GM23338 (cell line): ENCODE measurements at regions not wholly inside any gene's neighbourhood (a gene's known extent, or its start where the extent isn't known, plus 50 kb on each side); places are given as distances from the start of the nearest gene placed in this dataset.

ENCODE experiments used
- ATAC-seq: fragments of 200-7000 bp; cut with Tn5 transposase; 3 replicates; pipeline ENCODE4 v1.9.1; 2020
- DNase-seq: peaks from one replicate; pipeline ENCODE4 v3.0.0-alpha.2; 2015; ENCODE audit warnings: low spot score
- H2AFZ ChIP-seq: fragments of 200-600 bp; sonication (generic); 2 replicates; pipeline ENCODE4 v1.8.0; 2016; ENCODE audit warnings: antibody characterized with exemption, mild to moderate bottlenecking, moderate library complexity
- H3F3A ChIP-seq: fragments of 200-600 bp; sonication (generic); replicated peaks from 2 replicates; pipeline ENCODE4 v1.8.0; 2017; ENCODE audit warnings: antibody characterized with exemption, mixed run types, low read depth
- H3K27ac ChIP-seq: fragments of 200-600 bp; sonication (generic); 2 replicates; pipeline ENCODE4 v1.6.1; 2016; ENCODE audit warnings: low read depth
- H3K27me3 ChIP-seq: fragments of 200-600 bp; sonication (generic); 2 replicates; pipeline ENCODE4 v1.8.0; 2016; ENCODE audit warnings: mild to moderate bottlenecking, mixed run types, moderate library complexity; ENCODE audit not compliant: insufficient read depth
- H3K36me3 ChIP-seq: fragments of 200-600 bp; sonication (generic); 2 replicates; pipeline ENCODE4 v1.8.0; 2016; ENCODE audit warnings: mild to moderate bottlenecking; ENCODE audit not compliant: insufficient read depth
- H3K4me1 ChIP-seq: fragments of 200-600 bp; sonication (generic); 2 replicates; pipeline ENCODE4 v1.8.0; 2016; ENCODE audit warnings: mild to moderate bottlenecking, moderate library complexity; ENCODE audit not compliant: insufficient read depth
- H3K4me2 ChIP-seq: fragments of 200-600 bp; sonication (generic); 2 replicates; pipeline ENCODE4 v1.7.1; 2017; ENCODE audit warnings: mixed run types
- H3K4me3 ChIP-seq: fragments of 200-600 bp; sonication (generic); 2 replicates; pipeline ENCODE4 v1.6.1; 2016; ENCODE audit warnings: mixed run types
- H3K79me2 ChIP-seq: fragments of 200-600 bp; sonication (generic); replicated peaks from 2 replicates; pipeline ENCODE4 v1.8.0; 2017; ENCODE audit warnings: mild to moderate bottlenecking; ENCODE audit not compliant: insufficient read depth
- H3K9me2 ChIP-seq: fragments of 200-600 bp; sonication (generic); 2 replicates; pipeline ENCODE4 v1.8.0; 2017; ENCODE audit not compliant: insufficient read depth
- H4K20me1 ChIP-seq: fragments of 200-600 bp; sonication (generic); replicated peaks from 2 replicates; pipeline ENCODE4 v1.8.0; 2017; ENCODE audit warnings: mild to moderate bottlenecking; ENCODE audit not compliant: insufficient read depth
- H3K27ac Mint-ChIP-seq: 2 replicates; pipeline ENCODE4 v1.8.0; 2020; ENCODE audit warnings: inconsistent platforms, mild to moderate bottlenecking, moderate library complexity, mixed read lengths
- H3K27me3 Mint-ChIP-seq: 3 replicates; pipeline ENCODE4 v1.8.0; 2022; ENCODE audit warnings: low read depth, mild to moderate bottlenecking, moderate library complexity, mixed read lengths, inconsistent platforms; ENCODE audit not compliant: insufficient read depth, poor library complexity
- H3K36me3 Mint-ChIP-seq: 3 replicates; pipeline ENCODE4 v1.8.0; 2021; ENCODE audit warnings: low read depth, mild to moderate bottlenecking, inconsistent platforms, moderate library complexity, mixed read lengths
- H3K4me1 Mint-ChIP-seq: 3 replicates; pipeline ENCODE4 v1.8.0; 2020; ENCODE audit warnings: mild to moderate bottlenecking, inconsistent platforms, mixed read lengths
- H3K4me3 Mint-ChIP-seq: 3 replicates; pipeline ENCODE4 v1.8.0; 2021; ENCODE audit warnings: moderate library complexity, mild to moderate bottlenecking, inconsistent platforms, mixed read lengths
- H3K9me3 Mint-ChIP-seq: 3 replicates; pipeline ENCODE4 v1.8.0; 2020; ENCODE audit warnings: moderate library complexity, mild to moderate bottlenecking, inconsistent platforms, mixed read lengths
- CREB1 ChIP-seq: fragments of 250-450 bp; sonication (Bioruptor Pico); IDR thresholded peaks from 2 replicates; pipeline ENCODE4 v1.5.0; 2020; ENCODE audit warnings: low read depth, mild to moderate bottlenecking, moderate library complexity
- EZH2 ChIP-seq: fragments of 200-600 bp; sonication (generic); IDR thresholded peaks from one replicate; pipeline ENCODE4 v1.8.0; 2017; ENCODE audit warnings: antibody characterized with exemption, mild to moderate bottlenecking, low read depth; ENCODE audit not compliant: unreplicated experiment
- EZH2phosphoT487 ChIP-seq: fragments of 200-600 bp; sonication (generic); IDR thresholded peaks from one replicate; pipeline ENCODE4 v1.8.1; 2018; ENCODE audit warnings: antibody characterized with exemption; ENCODE audit not compliant: unreplicated experiment
- JUNB ChIP-seq: IDR thresholded peaks from one replicate; pipeline ENCODE4 v1.6.1; 2016; ENCODE audit warnings: antibody characterized with exemption; ENCODE audit not compliant: unreplicated experiment
- NANOG ChIP-seq: IDR thresholded peaks from 2 replicates; pipeline ENCODE4 v1.6.1; 2016; ENCODE audit warnings: antibody characterized with exemption, borderline replicate concordance
- POLR2AphosphoS5 ChIP-seq: IDR thresholded peaks from 2 replicates; pipeline ENCODE4 v1.6.1; 2016; ENCODE audit warnings: antibody characterized with exemption, low read depth
- STAT1 ChIP-seq: IDR thresholded peaks from one replicate; pipeline ENCODE4 v1.6.1; 2016; ENCODE audit warnings: antibody characterized with exemption; ENCODE audit not compliant: unreplicated experiment
- ZNF114 ChIP-seq: fragments of 250-450 bp; sonication (Bioruptor Pico); IDR thresholded peaks from 2 replicates; pipeline ENCODE4 v1.5.0; 2020; ENCODE audit warnings: mild to moderate bottlenecking, moderate library complexity
- ZNF331 ChIP-seq: fragments of 250-450 bp; sonication (Bioruptor Pico); IDR thresholded peaks from 2 replicates; pipeline ENCODE4 v1.5.0; 2020; ENCODE audit warnings: low read depth, mild to moderate bottlenecking, moderate library complexity
- TF ChIP-seq, protein P1 (sequence below): IDR thresholded peaks from one replicate; pipeline ENCODE4 v1.6.1; 2018; ENCODE audit warnings: antibody characterized with exemption; ENCODE audit not compliant: unreplicated experiment
- TF ChIP-seq, protein P2 (sequence below), 2 experiments: fragments of 200-600 bp in 1 of 2; sonication (generic) in 1 of 2; conservative IDR thresholded peaks; 2 replicates each; pipeline versions ENCODE4 v1.5.1 to v1.6.1; 2016 to 2017; ENCODE audit warnings: antibody characterized with exemption in 2 of 2, low read depth in 2 of 2, mild to moderate bottlenecking in 2 of 2, moderate library complexity in 1 of 2
- TF ChIP-seq, protein P3 (sequence below): IDR thresholded peaks from 2 replicates; pipeline ENCODE4 v1.6.1; 2016; ENCODE audit warnings: antibody characterized with exemption

DNA sequence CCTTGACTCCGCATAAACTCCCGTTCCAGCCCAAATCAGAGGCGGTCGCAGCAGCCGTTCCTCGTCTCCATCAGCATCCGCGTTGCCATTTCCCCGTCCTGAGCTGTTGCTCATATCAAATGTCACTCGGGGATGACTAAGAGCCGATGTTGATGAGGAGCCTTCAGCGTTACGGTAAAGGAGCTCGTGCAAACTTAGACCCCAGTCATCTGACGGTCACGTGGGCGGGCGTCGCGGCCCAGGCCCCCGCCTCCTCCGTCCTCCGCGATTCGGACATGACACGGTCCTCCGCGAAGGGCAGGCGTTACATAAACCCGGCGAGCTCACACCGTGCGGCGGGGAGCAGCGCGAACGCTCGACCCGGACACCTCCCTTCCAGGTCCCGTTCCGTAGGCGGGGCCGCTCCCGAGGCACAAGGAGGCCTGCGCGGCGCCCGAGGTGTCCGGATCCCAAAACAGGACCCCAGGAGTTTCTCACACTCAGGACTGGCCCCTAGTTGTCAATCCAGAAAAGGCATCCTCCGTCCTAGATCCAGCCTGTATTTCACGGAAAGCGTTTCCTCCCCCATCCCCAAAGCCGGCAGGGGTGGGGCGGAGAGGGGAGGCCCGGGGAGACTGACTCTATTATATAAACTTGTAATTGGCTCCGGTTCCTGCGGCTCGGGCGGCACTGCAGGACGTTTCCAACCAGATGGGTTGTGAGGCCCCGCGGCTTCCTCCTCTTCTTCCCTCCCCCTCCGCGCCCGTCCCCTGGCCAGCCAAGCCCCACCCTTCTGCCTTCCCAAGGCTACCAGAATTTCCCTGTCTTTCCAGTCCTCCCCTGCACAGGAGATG is 100.0 kb upstream of the IGF1R start (continued):
- TF ChIP-seq EZH2: no peak
- no peak for TF ChIP-seq EZH2phosphoT487
- TF ChIP-seq ZNF331: no peak
- peak; percentile 31; the same call in 1 of the 2 replicates for TF ChIP-seq POLR2AphosphoS5
- TF ChIP-seq, protein P1, sequence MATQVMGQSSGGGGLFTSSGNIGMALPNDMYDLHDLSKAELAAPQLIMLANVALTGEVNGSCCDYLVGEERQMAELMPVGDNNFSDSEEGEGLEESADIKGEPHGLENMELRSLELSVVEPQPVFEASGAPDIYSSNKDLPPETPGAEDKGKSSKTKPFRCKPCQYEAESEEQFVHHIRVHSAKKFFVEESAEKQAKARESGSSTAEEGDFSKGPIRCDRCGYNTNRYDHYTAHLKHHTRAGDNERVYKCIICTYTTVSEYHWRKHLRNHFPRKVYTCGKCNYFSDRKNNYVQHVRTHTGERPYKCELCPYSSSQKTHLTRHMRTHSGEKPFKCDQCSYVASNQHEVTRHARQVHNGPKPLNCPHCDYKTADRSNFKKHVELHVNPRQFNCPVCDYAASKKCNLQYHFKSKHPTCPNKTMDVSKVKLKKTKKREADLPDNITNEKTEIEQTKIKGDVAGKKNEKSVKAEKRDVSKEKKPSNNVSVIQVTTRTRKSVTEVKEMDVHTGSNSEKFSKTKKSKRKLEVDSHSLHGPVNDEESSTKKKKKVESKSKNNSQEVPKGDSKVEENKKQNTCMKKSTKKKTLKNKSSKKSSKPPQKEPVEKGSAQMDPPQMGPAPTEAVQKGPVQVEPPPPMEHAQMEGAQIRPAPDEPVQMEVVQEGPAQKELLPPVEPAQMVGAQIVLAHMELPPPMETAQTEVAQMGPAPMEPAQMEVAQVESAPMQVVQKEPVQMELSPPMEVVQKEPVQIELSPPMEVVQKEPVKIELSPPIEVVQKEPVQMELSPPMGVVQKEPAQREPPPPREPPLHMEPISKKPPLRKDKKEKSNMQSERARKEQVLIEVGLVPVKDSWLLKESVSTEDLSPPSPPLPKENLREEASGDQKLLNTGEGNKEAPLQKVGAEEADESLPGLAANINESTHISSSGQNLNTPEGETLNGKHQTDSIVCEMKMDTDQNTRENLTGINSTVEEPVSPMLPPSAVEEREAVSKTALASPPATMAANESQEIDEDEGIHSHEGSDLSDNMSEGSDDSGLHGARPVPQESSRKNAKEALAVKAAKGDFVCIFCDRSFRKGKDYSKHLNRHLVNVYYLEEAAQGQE: no peak
- TF ChIP-seq, protein P2, sequence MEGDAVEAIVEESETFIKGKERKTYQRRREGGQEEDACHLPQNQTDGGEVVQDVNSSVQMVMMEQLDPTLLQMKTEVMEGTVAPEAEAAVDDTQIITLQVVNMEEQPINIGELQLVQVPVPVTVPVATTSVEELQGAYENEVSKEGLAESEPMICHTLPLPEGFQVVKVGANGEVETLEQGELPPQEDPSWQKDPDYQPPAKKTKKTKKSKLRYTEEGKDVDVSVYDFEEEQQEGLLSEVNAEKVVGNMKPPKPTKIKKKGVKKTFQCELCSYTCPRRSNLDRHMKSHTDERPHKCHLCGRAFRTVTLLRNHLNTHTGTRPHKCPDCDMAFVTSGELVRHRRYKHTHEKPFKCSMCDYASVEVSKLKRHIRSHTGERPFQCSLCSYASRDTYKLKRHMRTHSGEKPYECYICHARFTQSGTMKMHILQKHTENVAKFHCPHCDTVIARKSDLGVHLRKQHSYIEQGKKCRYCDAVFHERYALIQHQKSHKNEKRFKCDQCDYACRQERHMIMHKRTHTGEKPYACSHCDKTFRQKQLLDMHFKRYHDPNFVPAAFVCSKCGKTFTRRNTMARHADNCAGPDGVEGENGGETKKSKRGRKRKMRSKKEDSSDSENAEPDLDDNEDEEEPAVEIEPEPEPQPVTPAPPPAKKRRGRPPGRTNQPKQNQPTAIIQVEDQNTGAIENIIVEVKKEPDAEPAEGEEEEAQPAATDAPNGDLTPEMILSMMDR (conservative IDR thresholded peaks at IDR 0.05; ENCODE audit: low read depth in 2 of 2): peak; percentile 15 to 35; a peak in 2 of 4 replicates
- no peak for TF ChIP-seq STAT1

DNA sequence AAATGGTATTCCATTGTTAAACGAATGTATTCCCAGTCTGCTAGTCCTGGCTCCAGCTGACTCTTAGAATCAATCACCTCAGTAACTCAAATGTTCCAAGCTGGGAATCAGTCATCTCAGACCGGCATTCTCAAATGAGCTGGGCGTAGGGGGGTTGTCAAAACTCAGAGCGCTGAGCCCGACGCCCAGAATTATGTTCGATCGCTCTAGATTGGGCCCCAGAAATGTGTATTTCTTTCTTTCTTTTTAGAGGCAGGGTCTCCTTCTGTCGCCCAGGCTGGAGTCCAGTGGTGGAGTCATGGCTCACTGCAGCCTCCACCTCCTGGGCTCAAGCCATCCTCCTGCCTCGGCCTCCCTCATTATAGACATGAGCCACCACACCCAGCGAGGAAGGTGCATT is 99.3 kb upstream of the IGF1R start:
- Histone ChIP-seq H3K4me2 (peak overlapping the region; percentile 97), H3K79me2 (no peaks in the 10 kb centered on the region), H3F3A (peaks cover 25% of the 10 kb centered on the region), H3K36me3 (no peaks in the 10 kb centered on the region), H3K4me3 (peak overlapping the region; percentile 79), H4K20me1 (no peaks in the 10 kb centered on the region), H3K4me1 (peaks cover 28% of the 10 kb centered on the region), H3K27me3 (peaks cover 22% of the 10 kb centered on the region), H3K9me2 (no peaks in the 10 kb centered on the region), H2AFZ (peak overlapping the region; percentile 93), H3K27ac (peak overlapping the region; percentile 69; the same call in 1 of the 2 replicates)
- Mint-ChIP-seq H3K4me3 (peak overlapping the region; percentile 84), H3K9me3 (peaks cover 19% of the 10 kb centered on the region), H3K27me3 (peaks cover 32% of the 10 kb centered on the region), H3K27ac (no peak overlapping the region), H3K4me1 (peaks cover 40% of the 10 kb centered on the region), H3K36me3 (peaks cover 9% of the 10 kb centered on the region)
- DNase-seq (no peak), ATAC-seq (no peak)
- TF ChIP-seq NANOG (no peak), STAT1 (no peak), JUNB (no peak), EZH2 (no peak), ZNF114 (CRISPR knock-in tag) (no peak), EZH2phosphoT487 (no peak), POLR2AphosphoS5 (no peak), CREB1 (CRISPR knock-in tag) (no peak)
- TF ChIP-seq, protein P1: no peak
- TF ChIP-seq, protein P3, sequence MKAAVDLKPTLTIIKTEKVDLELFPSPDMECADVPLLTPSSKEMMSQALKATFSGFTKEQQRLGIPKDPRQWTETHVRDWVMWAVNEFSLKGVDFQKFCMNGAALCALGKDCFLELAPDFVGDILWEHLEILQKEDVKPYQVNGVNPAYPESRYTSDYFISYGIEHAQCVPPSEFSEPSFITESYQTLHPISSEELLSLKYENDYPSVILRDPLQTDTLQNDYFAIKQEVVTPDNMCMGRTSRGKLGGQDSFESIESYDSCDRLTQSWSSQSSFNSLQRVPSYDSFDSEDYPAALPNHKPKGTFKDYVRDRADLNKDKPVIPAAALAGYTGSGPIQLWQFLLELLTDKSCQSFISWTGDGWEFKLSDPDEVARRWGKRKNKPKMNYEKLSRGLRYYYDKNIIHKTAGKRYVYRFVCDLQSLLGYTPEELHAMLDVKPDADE: no peak
